Endodermal cell (in vitro differentiated cells): ENCODE measurements at regions not wholly inside any gene's neighbourhood (a gene's known extent, or its start where the extent isn't known, plus 50 kb on each side); places are given as distances from the start of the nearest gene placed in this dataset.

Experiments
- DNase-seq: peaks from one replicate; pipeline ENCODE4 v3.0.0-alpha.2; 2017
- H3K27ac ChIP-seq: 2 replicates; pipeline ENCODE4 v1.5.1; 2013; ENCODE audit warnings: mild to moderate bottlenecking, low read depth, low read length, moderate library complexity
- H3K27me3 ChIP-seq: 2 replicates; pipeline ENCODE4 v1.6.1; 2013; ENCODE audit warnings: mild to moderate bottlenecking, low read length, moderate library complexity; ENCODE audit not compliant: insufficient read depth, control insufficient read depth, poor library complexity, severe bottlenecking
- H3K36me3 ChIP-seq: 2 replicates; pipeline ENCODE4 v1.7.0; 2013; ENCODE audit warnings: mild to moderate bottlenecking, low read length, moderate library complexity; ENCODE audit not compliant: control insufficient read depth, insufficient read depth
- H3K4me1 ChIP-seq: one replicate; pipeline ENCODE4 v1.7.0; 2013; ENCODE audit warnings: low read length; ENCODE audit not compliant: control insufficient read depth, insufficient read depth
- H3K4me3 ChIP-seq: 2 replicates; pipeline ENCODE4 v1.5.1; 2013; ENCODE audit warnings: mild to moderate bottlenecking, low read length, moderate library complexity
- H3K9ac ChIP-seq: 2 replicates; pipeline ENCODE4 v1.6.1; 2013; ENCODE audit warnings: mild to moderate bottlenecking, low read length, moderate library complexity; ENCODE audit not compliant: poor library complexity, severe bottlenecking; ENCODE audit errors: extremely low read depth
- H3K9me3 ChIP-seq: 2 replicates; pipeline ENCODE4 v1.6.1; 2013; ENCODE audit warnings: mild to moderate bottlenecking, low read length, moderate library complexity; ENCODE audit not compliant: control insufficient read depth
- H3K27ac Mint-ChIP-seq: 2 replicates; pipeline ENCODE4 v1.8.0; 2020; ENCODE audit warnings: mixed read lengths
- H3K27me3 Mint-ChIP-seq: 2 replicates; pipeline ENCODE4 v1.8.0; 2021; ENCODE audit warnings: mild to moderate bottlenecking, mixed read lengths; ENCODE audit not compliant: insufficient read depth
- H3K36me3 Mint-ChIP-seq: 2 replicates; pipeline ENCODE4 v1.8.0; 2020; ENCODE audit warnings: low read depth, mixed read lengths
- H3K4me1 Mint-ChIP-seq: 2 replicates; pipeline ENCODE4 v1.8.0; 2020; ENCODE audit warnings: mixed read lengths
- H3K4me3 Mint-ChIP-seq: 2 replicates; pipeline ENCODE4 v1.8.0; 2020; ENCODE audit warnings: mild to moderate bottlenecking, moderate library complexity, mixed read lengths
- H3K9me3 Mint-ChIP-seq: 2 replicates; pipeline ENCODE4 v1.8.0; 2020; ENCODE audit warnings: mild to moderate bottlenecking, mixed read lengths
- WGBS, 2 experiments: methylation state at CpG; one replicate each; pipeline versions ENCODE4 v1.1.5 to v1.1.7; 2013; ENCODE audit warnings: missing lambda C conversion rate in 2 of 2, mixed read lengths in 1 of 2; ENCODE audit not compliant: insufficient coverage in 1 of 2, insufficient read length in 1 of 2; 5-methylcytosine and 5-hydroxymethylcytosine counted together
- TF ChIP-seq, protein P1 (sequence below): fragments of 200-600 bp; sonication (generic); conservative IDR thresholded peaks from 2 replicates; pipeline ENCODE4 v1.5.0; 2021; ENCODE audit warnings: antibody characterized with exemption, mild to moderate bottlenecking

DNA sequence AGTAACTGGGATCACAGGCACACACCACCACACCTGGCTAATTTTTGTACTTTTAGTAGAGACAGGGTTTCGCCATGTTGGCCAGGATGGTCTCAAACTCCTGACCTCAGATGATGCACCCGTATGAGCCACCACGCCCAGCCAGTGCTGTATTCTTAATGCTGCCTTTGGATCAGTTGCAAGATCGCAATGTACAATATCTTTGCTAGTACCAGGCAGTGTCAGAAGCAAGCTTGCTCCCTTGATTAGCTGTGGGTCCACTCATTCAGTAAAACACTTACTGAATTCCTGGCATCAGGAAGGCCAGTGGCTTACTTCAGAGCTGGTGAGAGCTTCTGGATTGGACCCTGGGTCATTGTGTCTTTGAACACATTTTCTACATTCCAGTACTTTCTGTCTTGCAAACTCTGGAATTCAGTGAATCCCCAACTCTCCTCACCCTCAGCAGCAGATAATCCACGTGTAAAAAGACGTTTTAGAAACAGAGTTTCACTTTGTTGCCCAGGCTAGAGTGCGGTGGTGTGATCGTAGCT, 1183.7 kb downstream of the AACS start:
- DNase-seq = no peak
- TF ChIP-seq, protein P1, sequence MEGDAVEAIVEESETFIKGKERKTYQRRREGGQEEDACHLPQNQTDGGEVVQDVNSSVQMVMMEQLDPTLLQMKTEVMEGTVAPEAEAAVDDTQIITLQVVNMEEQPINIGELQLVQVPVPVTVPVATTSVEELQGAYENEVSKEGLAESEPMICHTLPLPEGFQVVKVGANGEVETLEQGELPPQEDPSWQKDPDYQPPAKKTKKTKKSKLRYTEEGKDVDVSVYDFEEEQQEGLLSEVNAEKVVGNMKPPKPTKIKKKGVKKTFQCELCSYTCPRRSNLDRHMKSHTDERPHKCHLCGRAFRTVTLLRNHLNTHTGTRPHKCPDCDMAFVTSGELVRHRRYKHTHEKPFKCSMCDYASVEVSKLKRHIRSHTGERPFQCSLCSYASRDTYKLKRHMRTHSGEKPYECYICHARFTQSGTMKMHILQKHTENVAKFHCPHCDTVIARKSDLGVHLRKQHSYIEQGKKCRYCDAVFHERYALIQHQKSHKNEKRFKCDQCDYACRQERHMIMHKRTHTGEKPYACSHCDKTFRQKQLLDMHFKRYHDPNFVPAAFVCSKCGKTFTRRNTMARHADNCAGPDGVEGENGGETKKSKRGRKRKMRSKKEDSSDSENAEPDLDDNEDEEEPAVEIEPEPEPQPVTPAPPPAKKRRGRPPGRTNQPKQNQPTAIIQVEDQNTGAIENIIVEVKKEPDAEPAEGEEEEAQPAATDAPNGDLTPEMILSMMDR = no peak
- H3K27me3 ChIP-seq = no peaks in the 10 kb centered on the region
- 88 to 93% methylated on average over 8 of the region's 8 CpGs for WGBS, 2 experiments
- no peaks in the 10 kb centered on the region for H3K9me3 ChIP-seq
- no peak overlapping the region for H3K9ac ChIP-seq
- Mint-ChIP-seq H3K4me3 (no peak overlapping the region), H3K9me3 (no peaks in the 10 kb centered on the region), H3K4me1 (peaks cover 3% of the 10 kb centered on the region), H3K27ac (no peak overlapping the region), H3K27me3 (no peaks in the 10 kb centered on the region), H3K36me3 (no peaks in the 10 kb centered on the region)
- no peaks in the 10 kb centered on the region for H3K36me3 ChIP-seq
- no peaks in the 10 kb centered on the region for H3K4me1 ChIP-seq
- H3K27ac ChIP-seq = no peak overlapping the region
- no peak overlapping the region for H3K4me3 ChIP-seq

DNA sequence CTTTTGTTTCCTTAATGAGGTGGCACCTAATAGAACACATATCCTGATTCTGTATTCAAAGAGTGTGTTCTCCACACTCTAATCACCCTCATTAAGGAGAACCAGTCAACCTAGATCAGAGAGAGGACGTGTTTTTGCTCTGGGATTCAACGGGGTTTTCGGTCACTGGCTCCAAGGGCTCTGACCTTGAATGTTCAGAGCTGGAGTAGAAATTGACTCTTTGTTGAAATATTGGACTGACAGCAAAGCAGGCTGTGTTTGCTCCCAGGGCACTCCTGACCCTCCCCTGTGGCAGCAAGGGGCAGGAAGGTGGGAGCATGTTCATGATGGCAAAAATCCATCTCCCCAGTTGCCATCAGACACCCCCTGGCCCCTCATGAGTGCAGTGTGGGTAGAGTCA, 1193.0 kb downstream of the AACS start:
- no peak for DNase-seq
- H3K27ac Mint-ChIP-seq = no peak overlapping the region
- no peak overlapping the region for H3K4me3 Mint-ChIP-seq
- WGBS, 2 experiments = 93 to 100% methylated on average over 3 of the region's 3 CpGs
- no peaks in the 10 kb centered on the region for H3K36me3 Mint-ChIP-seq
- Histone ChIP-seq H3K36me3 (no peaks in the 10 kb centered on the region), H3K27me3 (no peaks in the 10 kb centered on the region), H3K4me1 (no peaks in the 10 kb centered on the region), H3K9ac (no peak overlapping the region), H3K4me3 (no peak overlapping the region), H3K27ac (no peak overlapping the region), H3K9me3 (no peaks in the 10 kb centered on the region)
- TF ChIP-seq, protein P1 = no peak
- H3K27me3 Mint-ChIP-seq = no peaks in the 10 kb centered on the region
- H3K9me3 Mint-ChIP-seq = no peaks in the 10 kb centered on the region
- H3K4me1 Mint-ChIP-seq = peaks cover 2% of the 10 kb centered on the region

DNA sequence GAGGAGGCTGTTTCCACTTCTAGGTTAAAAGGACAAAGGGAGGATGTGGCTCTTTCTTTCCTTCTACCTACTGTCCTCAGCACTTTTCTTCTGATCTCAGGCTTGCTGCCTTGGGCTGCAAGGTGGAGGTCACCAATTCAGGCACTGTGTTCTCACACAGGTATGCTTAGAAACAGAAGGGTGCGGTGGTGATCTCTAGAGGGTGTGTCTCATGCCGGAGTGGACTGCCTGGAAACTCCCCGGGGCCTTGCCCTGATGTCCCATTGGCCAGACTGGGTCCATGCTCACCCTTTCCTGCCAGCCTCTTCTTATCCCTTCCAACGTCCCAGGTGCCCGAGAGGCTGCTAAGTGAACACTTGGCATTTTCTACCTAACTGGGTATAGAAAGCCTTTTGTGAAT, 1197.6 kb downstream of the AACS start:
- WGBS, 2 experiments = 98 to 100% methylated on average over 3 to 5 of the region's 5 CpGs
- H3K4me3 ChIP-seq = no peak overlapping the region
- no peaks in the 10 kb centered on the region for H3K36me3 Mint-ChIP-seq
- no peaks in the 10 kb centered on the region for H3K27me3 Mint-ChIP-seq
- no peaks in the 10 kb centered on the region for H3K9me3 Mint-ChIP-seq
- no peak for DNase-seq
- no peaks in the 10 kb centered on the region for H3K4me1 ChIP-seq
- H3K27ac ChIP-seq = no peak overlapping the region
- H3K27me3 ChIP-seq = no peaks in the 10 kb centered on the region
- no peak overlapping the region for H3K4me3 Mint-ChIP-seq
- no peak overlapping the region for H3K9ac ChIP-seq
- no peaks in the 10 kb centered on the region for H3K9me3 ChIP-seq
- no peaks in the 10 kb centered on the region for H3K36me3 ChIP-seq
- TF ChIP-seq, protein P1 = no peak
- no peak overlapping the region for H3K27ac Mint-ChIP-seq
- peaks cover 2% of the 10 kb centered on the region for H3K4me1 Mint-ChIP-seq
